PC-3 (cell line): ENCODE measurements at regions not wholly inside any gene's neighbourhood (a gene's known extent, or its start where the extent isn't known, plus 50 kb on each side); places are given as distances from the start of the nearest gene placed in this dataset.

Source experiments
- ATAC-seq: fragments of 200-7000 bp; cut with Tn5 transposase; 2 replicates; pipeline ENCODE4 v1.9.1; 2020; ENCODE audit warnings: mild to moderate bottlenecking, moderate library complexity
- BruUV-seq: library from RNA; stranded (reverse); fragments of 400-500 nt; replicated peaks from 2 replicates; lab custom pipeline; 2021; lab: Mats Ljungman, UMichigan
- CTCF ChIA-PET: fragments of 300-600 bp; sonication (Branson Sonifier 250); formaldehyde crosslinking; loops from one replicate; lab custom pipeline; 2022; ENCODE audit warnings: antibody characterized with exemption; lab: Charles Lee
- POLR2A ChIA-PET: fragments of 300-600 bp; sonication (Branson Sonifier 250); formaldehyde crosslinking; loops from one replicate; lab custom pipeline; 2022; ENCODE audit warnings: antibody characterized with exemption; ENCODE audit not compliant: unreplicated experiment; lab: Charles Lee
- DNase-seq: peaks from one replicate; pipeline ENCODE4 v3.0.0-alpha.2; 2015
- H2AFZ ChIP-seq: fragments of 300-600 bp; sonication (generic); 2 replicates; pipeline ENCODE4 v1.6.0; 2016; ENCODE audit warnings: antibody characterized with exemption, low read length
- H3F3A ChIP-seq: fragments of 300-600 bp; sonication (generic); one replicate; pipeline ENCODE4 v1.6.0; 2017; ENCODE audit warnings: antibody characterized with exemption, low read length, control low read depth, mild to moderate bottlenecking; ENCODE audit not compliant: unreplicated experiment
- H3K27ac ChIP-seq: fragments of 300-600 bp; sonication (generic); 2 replicates; pipeline ENCODE4 v1.5.1; 2016; ENCODE audit warnings: mild to moderate bottlenecking, low read length
- H3K27me3 ChIP-seq: fragments of 300-600 bp; sonication (generic); 2 replicates; pipeline ENCODE4 v1.6.1; 2016; ENCODE audit warnings: low read length, mixed read lengths
- H3K36me3 ChIP-seq: fragments of 300-600 bp; sonication (generic); 2 replicates; pipeline ENCODE4 v1.6.1; 2016; ENCODE audit warnings: low read depth, mixed run types, low read length, mixed read lengths
- H3K4me1 ChIP-seq: fragments of 300-600 bp; sonication (generic); 2 replicates; pipeline ENCODE4 v1.5.1; 2016; ENCODE audit warnings: low read length; ENCODE audit not compliant: insufficient read depth
- H3K4me2 ChIP-seq: fragments of 300-600 bp; sonication (generic); 2 replicates; pipeline ENCODE4 v1.6.0; 2016; ENCODE audit warnings: low read length
- H3K4me3 ChIP-seq: fragments of 300-600 bp; sonication (generic); 2 replicates; pipeline ENCODE4 v1.5.1; 2016; ENCODE audit warnings: mild to moderate bottlenecking, low read length, mixed read lengths
- H3K79me2 ChIP-seq: fragments of 300-600 bp; sonication (generic); 2 replicates; pipeline ENCODE4 v1.6.1; 2017; ENCODE audit warnings: low read length, mixed read lengths
- H3K9ac ChIP-seq: fragments of 300-600 bp; sonication (generic); 2 replicates; pipeline ENCODE4 v1.6.0; 2016; ENCODE audit warnings: mild to moderate bottlenecking, low read length
- H3K9me2 ChIP-seq: fragments of 300-600 bp; sonication (generic); replicated peaks from 2 replicates; pipeline ENCODE4 v1.6.1; 2016; ENCODE audit warnings: mixed run types, low read length, mixed read lengths
- H3K9me3 ChIP-seq: fragments of 300-600 bp; sonication (generic); 2 replicates; pipeline ENCODE4 v1.6.1; 2016; ENCODE audit warnings: low read length, mixed read lengths
- H4K20me1 ChIP-seq: fragments of 300-600 bp; sonication (generic); 2 replicates; pipeline ENCODE4 v1.6.1; 2016; ENCODE audit warnings: low read length, mixed read lengths
- CTCF ChIP-seq: fragments of 300-600 bp; sonication (generic); conservative IDR thresholded peaks from 2 replicates; pipeline ENCODE4 v1.5.1; 2017; ENCODE audit warnings: antibody characterized with exemption, low read depth, mild to moderate bottlenecking, low read length
- EZH2 ChIP-seq: fragments of 300-600 bp; sonication (generic); IDR thresholded peaks from one replicate; pipeline ENCODE4 v1.6.1; 2017; ENCODE audit warnings: antibody characterized with exemption, mild to moderate bottlenecking, low read length; ENCODE audit not compliant: unreplicated experiment
- EZH2phosphoT487 ChIP-seq: fragments of 300-600 bp; sonication (generic); IDR thresholded peaks from 2 replicates; pipeline ENCODE4 v1.6.1; 2018; ENCODE audit warnings: mild to moderate bottlenecking, antibody characterized with exemption, low read length, borderline replicate concordance
- intact Hi-C: fragments of 100-400 bp; cut with micrococcal nuclease; formaldehyde crosslinking; loops from 2 replicates; pipeline ENCODE4 v1.9.0; 2023

GRCh38 chr11:33944693-33945424 lies 53.0 kb upstream of the LMO2 start:
- H3K4me3 ChIP-seq: no peak overlapping the region
- H3K4me1 ChIP-seq: peaks cover 10% of the 10 kb centered on the region; the same call in 1 of the 2 replicates

GRCh38 chr11:33944345-33944692 lies 52.4 kb upstream of the LMO2 start:
- BruUV-seq: no TSS peak
- TF ChIP-seq EZH2phosphoT487 (no peak), CTCF (no peak), EZH2 (no peak)
- no peaks in the 10 kb centered on the region for H3F3A ChIP-seq
- H3K9ac ChIP-seq: no peak overlapping the region
- no peaks in the 10 kb centered on the region for H3K9me2 ChIP-seq
- no peak for DNase-seq
- H3K4me1 ChIP-seq: peaks cover 10% of the 10 kb centered on the region; the same call in 1 of the 2 replicates
- H3K9me3 ChIP-seq: no peaks in the 10 kb centered on the region
- H4K20me1 ChIP-seq: no peaks in the 10 kb centered on the region
- H3K4me2 ChIP-seq: no peak overlapping the region
- intact Hi-C loops: no loop called here
- H3K79me2 ChIP-seq: no peaks in the 10 kb centered on the region
- H3K36me3 ChIP-seq: no peaks in the 10 kb centered on the region
- H3K27me3 ChIP-seq: no peaks in the 10 kb centered on the region
- H2AFZ ChIP-seq: no peak overlapping the region
- H3K27ac ChIP-seq: no peak overlapping the region
- ChIA-PET POLR2A (no interaction called here), CTCF (no interaction called here)
- no peak for ATAC-seq
- H3K4me3 ChIP-seq: no peak overlapping the region

More at GRCh38 chr11:33944693-33945424, 53.0 kb upstream of the LMO2 start:
- Histone ChIP-seq H3K9me3 (no peaks in the 10 kb centered on the region), H4K20me1 (no peaks in the 10 kb centered on the region), H3K9me2 (no peaks in the 10 kb centered on the region), H3K4me2 (no peak overlapping the region), H3K36me3 (no peaks in the 10 kb centered on the region), H3K27ac (no peak overlapping the region), H3K9ac (no peak overlapping the region), H3F3A (no peaks in the 10 kb centered on the region), H2AFZ (no peak overlapping the region), H3K27me3 (no peaks in the 10 kb centered on the region), H3K79me2 (no peaks in the 10 kb centered on the region)
- POLR2A ChIA-PET: no interaction called here
- TF ChIP-seq CTCF (no peak), EZH2 (no peak), EZH2phosphoT487 (no peak)
- DNase-seq (no peak), ATAC-seq (no peak)
- no TSS peak for BruUV-seq
- CTCF ChIA-PET: no interaction called here
- intact Hi-C loops: no loop called here

DNA sequence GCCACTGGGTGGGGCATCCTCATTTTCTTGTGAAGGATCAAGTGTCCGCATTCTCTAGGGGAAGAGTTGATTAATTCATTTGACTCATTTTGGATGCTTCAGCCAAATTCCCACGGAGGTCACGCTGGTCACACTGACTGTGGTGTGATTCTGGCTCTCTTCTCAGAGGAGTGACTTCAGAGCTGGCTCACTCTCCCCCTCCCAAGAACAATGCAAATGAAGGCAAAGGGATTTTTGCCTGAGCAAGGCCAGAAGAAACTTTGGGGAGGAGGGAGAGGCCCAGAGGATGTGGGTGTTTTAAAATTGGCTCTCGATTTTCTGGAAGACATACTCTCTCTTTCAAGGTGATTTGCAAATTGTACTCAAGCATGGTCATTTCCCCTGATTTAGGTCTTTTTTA lies 51.1 kb upstream of the LMO2 start:
- H3K9ac ChIP-seq: no peak overlapping the region
- H3K4me2 ChIP-seq: no peak overlapping the region
- no peaks in the 10 kb centered on the region for H3F3A ChIP-seq
- H3K36me3 ChIP-seq: no peaks in the 10 kb centered on the region
- H3K4me3 ChIP-seq: no peak overlapping the region
- intact Hi-C loops: no loop called here
- DNase-seq (peak; percentile 69), ATAC-seq (peak; percentile 84)
- H2AFZ ChIP-seq: no peak overlapping the region
- H3K9me2 ChIP-seq: no peaks in the 10 kb centered on the region
- H3K9me3 ChIP-seq: no peaks in the 10 kb centered on the region
- no peaks in the 10 kb centered on the region for H4K20me1 ChIP-seq
- H3K79me2 ChIP-seq: no peaks in the 10 kb centered on the region
- no TSS peak for BruUV-seq
- H3K4me1 ChIP-seq: peaks cover 10% of the 10 kb centered on the region; the same call in 1 of the 2 replicates
- ChIA-PET POLR2A (no interaction called here), CTCF (interaction anchor here (0.5 kb wide), 1 partner anchor 119 kb away, joined by 4 read pairs; no protein-coding TSS in a partner anchor)
- no peak for TF ChIP-seq CTCF
- no peak for TF ChIP-seq EZH2phosphoT487
- no peak for TF ChIP-seq EZH2
- H3K27me3 ChIP-seq: no peaks in the 10 kb centered on the region
- H3K27ac ChIP-seq: no peak overlapping the region
